ENCODE measurements at regions not wholly inside any gene's neighbourhood (a gene's known extent, or its start where the extent isn't known, plus 50 kb on each side); places are given as distances from the start of the nearest gene placed in this dataset.
"Not testable (repeated sequence)": the region's sequence is repeated elsewhere in the genome, so short reads cannot be mapped to it uniquely, and the experiment has no call there.

DNA sequence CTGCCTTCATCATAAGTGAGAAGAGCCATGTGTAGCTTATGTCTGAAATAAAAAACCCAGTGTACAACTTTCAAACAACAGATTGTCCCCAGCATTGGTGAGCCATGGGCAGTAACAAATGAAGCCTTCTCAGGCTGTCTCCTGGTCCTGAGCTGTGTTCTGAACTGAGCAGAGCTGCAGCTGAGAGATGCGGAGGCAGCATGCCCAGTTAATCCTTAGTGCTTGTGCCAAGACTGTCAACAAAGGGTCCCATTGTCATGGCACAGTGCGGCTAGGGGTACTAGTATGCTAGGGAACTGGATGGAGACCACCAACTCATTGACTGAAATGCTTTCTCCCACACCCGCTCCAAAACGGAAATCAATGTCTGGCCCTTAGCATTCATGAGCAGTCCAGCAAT, 154.3 kb downstream of the RMST start:
- DNase-seq: no peak

DNA sequence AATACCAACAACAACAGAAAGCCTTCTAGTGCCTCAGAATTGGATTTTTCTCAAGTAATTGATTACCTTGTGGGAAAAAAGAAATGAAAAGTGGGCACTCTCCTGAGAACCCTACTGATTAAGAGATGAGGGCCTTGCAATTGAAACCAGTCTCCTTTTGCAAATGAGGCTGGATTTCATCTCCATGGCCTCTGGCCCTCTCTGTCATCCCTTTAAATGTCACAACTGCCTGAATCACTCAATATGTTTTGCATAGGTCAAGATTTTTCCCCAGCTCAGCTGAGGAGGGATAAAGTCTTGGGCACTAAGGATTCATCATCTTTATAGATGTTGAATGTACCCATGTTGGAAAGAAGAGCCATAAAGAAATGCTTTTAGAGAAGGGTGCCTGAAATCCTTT, 166.4 kb downstream of the RMST start:
- no peak for DNase-seq

DNA sequence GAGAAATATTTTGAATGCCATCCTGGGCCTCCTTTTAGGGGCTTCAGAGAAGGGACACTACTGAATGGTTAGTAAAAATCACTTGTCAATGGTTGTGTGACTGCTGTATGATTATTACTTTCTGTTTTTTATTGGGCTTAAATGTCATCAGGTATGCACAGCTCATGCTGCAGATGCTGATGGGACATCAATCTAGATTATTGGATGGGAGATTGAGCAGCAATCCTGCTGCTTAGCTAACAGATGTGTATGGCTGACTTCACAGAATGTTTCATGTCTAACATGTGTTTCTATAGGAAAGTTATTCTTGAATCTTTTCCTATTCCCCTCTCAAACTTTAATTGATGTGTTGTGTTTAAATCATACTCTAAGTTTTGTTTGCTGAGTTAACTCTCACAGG, 166.8 kb downstream of the RMST start:
- DNase-seq: no peak

DNA sequence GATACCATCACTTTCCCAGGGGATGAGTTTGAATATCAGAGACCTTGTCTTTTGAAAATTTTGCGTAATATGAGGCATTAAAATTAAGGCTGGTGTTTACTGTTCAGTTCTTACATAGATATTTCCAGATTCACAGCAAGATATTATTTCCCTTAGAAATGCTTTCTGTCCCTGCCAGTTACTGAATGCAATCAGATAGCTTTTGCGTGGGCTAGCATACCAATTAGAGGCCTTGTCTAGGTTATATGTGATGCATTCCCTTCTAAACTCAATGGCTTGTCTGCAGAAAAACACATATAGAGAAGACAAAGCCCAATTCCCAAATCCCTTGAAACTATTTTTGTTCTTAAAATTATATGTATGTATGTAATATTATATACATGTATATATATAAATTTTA, 167.8 kb downstream of the RMST start:
- no peak for DNase-seq

DNA sequence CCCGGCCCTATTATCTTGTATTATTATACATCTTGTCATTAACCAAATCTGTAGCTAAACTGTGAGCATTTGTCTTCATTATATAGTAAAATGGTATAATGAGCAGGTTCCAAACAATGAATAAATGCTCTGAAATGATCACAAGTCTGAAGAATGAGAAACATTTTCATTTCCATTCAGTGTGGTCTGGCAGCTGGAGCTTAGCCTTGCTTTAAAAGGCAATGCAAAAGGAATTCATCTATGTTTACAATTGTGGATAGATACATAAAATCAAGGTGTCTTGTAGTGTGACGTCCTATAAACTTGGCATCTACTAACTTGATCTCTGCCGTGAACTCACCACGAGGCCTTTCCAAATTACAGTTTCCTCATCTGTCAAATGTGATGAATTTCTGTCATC, 168.3 kb downstream of the RMST start:
- DNase-seq: no peak

DNA sequence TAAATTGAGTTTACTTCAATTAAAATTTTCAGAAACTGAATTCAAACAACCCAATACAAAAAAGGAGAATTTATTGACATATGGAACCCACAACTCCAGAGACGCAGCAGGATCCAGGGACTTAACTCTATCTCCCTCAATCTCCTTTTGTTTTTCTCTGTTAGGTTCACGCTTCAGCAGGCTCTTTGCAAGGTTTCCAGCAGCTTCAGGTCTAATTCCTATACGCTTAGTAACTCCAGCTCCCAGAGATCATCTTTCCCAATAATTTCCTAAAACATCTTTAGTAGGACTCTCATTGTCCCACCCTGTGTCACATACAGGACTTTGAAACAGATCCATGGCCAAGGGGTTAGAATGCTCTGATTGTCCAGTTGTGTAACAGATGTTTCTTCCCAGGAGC, 175.2 kb downstream of the RMST start:
- no peak for DNase-seq

DNA sequence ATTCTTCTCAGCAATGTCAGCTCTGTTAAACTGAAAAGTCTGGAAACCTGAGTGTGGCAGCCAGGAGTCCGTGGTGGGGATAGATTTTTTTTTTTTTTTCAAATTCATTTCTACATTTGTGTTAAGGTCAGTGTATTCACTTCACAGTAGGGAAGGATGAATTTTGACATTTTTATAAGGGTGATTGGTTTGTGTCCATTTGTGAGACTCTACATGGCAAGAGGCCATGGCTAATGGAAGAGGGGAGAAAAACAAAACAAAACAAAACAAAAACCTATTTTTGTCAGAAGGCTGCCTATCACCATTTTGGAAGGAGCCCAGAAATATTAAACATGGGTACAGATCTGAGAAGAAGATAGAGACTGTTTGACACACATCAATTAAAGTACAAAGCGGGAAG, 176.1 kb downstream of the RMST start:
- DNase-seq: no peak

DNA sequence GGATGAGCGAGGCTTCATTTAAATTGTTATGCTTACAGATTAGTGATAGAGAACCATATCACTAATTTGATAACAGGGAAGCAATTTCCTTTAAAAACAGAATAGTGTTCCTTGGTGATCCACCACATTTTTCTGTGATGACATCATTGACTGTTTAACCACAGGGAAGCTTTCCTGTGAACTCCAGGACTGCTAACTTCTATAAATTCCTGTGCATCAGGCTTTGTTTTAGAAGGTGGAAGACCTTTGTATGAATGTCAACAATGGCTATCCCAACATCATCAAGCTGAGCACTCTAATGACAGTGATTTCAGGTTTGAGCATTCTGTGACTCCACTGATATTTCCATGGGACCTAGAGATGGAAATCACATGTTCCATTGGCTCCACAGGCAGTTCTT, 177.1 kb downstream of the RMST start:
- no peak for DNase-seq

DNA sequence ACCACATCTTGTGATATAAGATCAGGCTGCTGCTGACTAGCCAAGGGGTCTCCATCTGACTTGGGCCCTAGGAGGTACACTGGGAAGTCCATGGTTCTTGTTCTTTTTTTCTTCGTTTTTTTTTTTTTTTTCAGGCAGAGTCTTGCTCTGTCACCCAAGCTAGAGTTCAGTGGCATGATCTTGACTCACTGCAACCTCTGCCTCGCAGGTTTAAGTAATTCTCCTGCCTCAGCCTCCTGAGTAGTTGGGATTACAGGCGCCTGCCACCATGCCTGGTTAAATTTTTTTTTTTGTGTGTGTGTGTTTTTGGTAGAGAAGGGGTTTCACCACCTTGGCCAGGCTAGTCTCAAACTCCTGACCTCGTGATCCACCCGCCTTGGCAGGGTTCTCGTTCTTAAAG, 178.2 kb downstream of the RMST start:
- DNase-seq: no peak

DNA sequence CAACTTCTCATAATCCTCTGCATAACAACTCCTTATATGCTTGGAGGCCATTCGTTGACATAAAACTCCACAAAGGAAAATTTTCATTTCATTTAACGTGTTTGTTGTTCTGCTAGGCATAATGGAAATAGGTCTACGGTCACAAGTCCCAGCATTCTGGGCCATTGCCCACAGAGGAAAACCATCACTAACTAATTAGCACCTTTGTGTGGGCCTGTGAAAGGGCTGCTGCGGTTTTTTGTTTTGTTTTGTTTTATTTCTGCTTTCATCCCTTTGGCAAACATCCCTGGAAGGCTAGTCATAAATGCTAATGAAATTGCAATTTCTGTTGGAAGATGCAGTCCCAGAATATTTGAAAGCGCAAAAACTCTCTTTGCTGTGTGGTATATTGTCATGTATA, 180.3 kb downstream of the RMST start:
- no peak for DNase-seq

DNA sequence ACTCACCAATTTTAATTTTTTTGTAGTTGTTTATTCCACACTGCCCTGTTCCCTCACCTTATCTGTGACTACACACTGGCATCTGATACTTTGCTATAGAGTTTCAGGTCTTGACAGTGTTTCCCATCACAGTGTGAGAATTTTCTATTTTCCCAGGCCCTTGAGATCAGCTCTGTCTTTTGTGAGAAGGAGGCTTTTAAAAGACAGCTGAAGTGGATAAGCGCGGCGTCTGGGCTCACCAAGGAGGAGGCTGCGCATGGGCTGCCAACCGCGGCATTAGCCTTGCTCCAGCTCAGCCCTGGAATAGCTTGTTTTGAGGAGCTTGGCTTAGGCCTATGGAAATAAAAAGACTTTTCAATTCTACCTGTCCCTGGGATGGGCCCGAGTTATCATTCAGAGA, 181.3 kb downstream of the RMST start:
- DNase-seq: no peak

DNA sequence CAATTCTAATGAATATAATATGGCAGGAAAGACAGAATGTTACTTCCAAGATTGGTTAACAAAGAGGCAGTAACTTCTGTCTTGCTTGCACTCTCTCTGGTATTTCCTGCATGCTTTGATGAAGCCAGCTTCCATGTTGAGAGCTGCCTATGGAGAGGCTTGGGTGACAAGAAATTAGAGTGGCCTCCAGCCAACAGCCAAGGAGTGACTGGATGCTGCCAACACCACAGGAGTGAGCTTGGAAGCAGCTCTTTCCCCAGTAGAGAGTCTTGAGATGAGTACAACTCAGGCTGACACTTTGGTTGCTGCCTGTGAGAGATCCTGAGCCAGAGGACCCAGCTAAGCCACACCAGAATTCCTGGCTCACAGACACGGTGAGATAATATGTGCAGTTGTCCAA, 183.1 kb downstream of the RMST start:
- DNase-seq: no peak

DNA sequence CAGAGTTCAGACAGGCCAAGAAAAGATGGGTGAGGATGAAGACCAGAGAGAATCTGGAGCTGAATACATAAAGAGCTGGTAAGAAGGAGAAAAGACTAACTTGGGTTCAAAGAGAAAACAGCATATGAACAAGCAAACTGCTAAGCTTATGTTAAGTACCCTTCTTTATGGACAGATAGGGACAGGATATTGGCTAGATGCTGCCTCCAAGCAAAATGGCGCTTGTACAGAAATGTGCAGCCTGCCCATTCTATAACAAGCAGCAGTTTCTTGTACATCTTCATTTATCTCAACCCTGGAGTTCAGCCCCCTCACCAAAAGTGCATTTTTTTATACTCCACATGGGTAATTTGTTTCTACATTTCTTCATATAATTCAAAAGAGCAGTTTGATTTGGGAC, 184.5 kb downstream of the RMST start:
- DNase-seq: no peak

DNA sequence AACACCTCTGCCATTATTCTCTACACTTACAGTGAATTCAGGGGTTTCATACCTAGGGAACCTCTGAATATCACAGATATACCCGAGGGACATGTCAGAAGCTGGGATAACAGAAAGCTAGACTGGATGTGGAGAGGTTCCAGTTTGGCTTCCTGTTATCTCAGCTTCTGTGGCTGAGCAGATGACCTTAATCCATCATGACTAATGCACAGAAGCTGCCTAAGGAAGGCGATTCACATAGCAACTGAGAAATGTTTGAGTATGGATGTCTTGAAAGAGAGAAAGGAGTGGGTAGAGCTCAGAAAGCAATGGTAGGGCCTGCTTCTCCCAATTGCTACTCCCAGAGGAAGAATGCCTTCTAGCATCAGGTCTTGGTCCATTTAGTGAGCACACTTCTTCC, 187.6 kb downstream of the RMST start:
- DNase-seq: peak; percentile 5

DNA sequence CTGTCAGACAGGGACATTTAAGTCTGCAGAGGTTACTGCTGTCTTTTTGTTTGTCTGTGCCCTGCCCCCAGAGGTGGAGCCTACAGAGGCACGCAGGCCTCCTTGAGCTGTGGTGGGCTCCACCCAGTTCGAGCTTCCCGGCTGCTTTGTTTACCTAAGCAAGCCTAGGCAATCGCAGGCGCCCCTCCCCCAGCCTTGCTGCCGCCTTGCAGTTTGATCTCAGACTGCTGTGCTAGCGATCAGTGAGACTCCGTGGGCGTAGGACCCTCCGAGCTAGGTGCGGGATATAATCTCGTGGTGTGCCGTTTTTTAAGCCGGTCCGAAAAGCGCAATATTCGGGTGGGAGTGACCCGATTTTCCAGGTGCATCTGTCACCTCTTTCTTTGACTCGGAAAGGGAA, 193.9 kb downstream of the RMST start:
- not testable (repeated sequence) for DNase-seq

DNA sequence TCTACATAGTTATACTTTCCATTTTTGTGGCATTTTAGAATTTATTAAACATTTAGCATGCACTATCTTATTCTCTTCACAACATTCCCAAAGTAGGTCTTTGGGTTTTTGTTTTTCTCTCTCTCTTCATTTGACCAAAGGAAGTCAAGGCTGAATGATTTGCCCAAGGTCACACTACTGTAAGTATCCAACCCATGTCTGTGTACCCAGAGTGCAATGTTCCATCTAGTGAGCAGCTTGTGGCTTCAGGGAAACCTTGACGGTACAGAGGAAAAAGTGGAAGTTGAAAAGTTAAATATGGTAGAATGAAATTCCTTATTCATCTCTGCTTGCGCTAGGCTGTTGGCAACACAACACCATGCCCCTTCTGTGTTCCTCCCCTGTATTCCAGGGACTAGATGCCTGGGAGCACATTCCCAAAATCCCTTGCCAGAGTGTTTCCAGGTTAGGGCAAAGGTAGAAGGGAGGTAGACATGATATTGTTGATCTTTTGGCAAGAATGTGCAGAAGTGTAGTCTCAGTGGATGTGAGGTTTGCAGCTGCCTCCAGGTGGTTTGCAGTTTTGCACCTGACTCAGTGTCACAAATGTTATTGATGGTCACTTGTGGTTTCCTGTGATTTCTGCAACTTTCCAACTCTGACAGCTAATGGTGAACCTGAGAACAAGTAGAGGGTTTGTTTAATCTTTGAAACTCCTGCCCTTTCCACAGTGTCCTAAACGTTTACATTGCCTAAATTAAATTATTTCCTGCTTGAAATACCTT, 196.7 kb downstream of the RMST start:
- DNase-seq: no peak

DNA sequence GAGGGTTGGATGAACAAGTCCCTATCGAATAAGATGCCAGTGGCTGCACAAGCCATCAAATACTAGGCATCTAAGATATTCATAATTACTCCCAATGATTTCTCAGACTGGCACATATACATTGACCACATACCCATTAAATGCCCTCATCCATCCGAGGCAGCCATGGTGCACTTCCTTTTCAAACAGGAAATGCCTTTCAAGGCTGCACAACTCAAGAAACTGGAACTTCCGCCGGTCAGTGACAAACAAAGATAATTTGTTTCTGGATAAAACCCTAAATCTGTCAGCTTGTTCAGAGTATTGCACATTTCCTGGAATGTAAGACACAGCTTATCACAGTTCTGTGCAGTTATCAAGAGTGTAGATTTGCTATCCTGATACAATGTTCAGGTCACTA, 203.7 kb downstream of the RMST start:
- DNase-seq: no peak

DNA sequence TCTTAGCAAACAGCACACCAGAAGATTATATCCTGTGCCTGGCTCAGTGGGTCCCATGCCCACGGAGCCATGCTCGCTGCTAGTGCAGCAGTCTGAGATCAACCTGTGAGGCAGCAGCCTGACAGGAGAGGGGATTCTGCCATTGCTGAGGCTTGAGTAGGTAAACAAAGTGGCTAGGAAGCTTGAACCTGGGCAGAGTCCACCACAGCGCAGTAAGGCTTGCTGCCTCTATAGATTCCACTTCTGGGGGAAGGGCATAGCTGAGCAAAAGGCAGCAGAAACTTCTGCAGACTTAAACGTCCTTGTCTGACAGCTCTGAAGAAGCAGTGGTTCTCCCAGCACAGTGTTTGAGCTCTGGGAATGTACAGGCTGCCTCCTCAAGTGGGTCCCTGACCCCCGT, 210.3 kb downstream of the RMST start:
- DNase-seq: no peak

DNA sequence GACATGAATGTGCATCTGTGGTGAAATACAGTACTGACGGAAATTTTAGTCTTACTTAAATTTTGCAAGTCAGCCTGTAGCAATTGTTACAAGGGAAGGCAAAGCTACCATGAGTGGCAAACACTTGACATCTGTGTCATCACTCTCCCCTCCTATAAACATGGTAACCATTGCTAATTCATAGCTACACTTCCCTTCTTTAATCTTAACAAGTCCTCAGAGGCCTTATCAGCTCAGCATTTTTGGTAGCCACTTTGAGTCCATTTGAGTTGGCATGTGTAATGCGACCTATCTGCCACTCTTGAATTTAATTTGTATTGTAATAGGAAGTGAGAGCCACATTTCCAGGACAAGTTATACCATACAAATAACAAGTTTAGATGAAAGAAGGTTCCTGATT, 218.1 kb downstream of the RMST start:
- DNase-seq: no peak

DNA sequence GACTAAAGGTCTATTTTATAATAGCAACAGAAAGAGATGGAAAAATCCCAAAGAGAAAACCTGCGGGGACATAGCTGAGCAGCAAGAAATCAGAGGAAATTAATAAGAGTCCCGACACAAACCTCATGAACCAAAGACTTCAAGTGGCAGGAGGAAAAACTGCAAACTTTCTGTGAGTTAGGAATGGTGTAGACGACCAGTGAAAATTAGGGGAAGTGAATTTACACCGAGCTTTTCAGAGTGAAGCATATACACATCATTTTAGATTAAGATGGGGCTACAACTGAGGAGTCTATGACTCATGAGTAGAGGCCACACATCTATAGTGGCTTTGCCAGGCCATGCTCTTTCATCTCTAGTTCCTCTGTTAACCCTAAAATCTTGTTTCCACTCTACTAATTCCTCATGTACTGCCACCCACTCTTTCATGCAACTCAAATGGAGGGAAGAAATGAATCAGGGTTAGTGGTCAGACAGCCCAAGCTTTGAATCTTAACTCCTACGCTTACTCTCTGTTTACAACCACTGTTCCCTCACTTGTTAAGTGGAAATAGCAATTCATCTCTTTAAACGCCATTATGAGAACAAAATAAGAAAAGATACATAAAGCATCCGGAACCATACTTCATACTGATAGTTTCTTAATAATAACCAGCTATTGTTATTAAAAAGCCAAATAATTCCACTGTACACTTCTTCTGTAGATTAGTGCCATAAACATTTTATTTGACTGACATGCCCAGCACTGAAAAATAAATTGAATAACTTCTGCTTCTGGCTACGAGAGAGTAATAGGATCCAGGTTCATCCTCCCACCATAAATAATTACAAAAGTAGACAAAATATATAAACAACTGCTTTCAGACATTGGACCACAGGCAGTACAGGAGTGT, 219.3 kb downstream of the RMST start:
- DNase-seq: no peak

DNA sequence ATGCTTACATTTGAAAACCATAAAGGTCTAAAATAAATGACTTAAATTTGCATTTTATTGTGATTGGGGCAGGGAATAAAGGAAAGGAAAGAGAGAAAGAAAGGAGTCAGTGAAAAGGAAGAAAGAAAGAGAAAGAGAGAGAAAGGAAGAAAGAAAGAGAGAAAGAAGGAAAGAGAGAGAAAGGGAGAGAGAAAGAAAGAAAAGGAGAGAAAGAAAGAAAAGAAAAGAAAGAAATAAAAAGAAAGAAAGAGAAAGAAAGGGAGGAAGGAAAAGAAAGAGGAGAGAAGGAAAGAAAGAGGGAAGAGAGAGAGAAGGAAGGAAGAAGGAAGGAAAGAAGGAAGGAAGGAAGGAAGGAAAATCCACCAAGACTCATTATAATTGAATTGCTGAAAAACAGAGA, 222.8 kb downstream of the RMST start:
- DNase-seq: no peak

DNA sequence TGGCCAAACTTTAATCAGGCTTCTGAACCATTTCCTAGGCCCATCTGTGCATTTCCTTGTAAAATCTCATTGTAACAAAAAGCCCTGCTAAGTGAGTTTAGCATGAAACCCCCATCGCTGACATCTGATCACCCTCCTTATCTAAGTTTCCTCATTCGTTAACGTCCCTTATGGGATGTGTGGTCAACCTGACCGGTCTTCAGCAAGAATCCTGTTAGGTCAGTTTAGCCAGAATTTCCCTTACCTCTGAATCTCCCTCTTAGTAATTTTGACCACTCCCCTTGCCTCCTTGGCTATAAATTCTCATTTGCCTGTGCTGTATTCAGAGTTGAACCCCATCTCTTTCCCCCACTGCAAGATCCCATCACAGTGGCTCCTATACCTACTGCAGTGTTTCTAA, 239.3 kb downstream of the RMST start:
- DNase-seq: no peak

DNA sequence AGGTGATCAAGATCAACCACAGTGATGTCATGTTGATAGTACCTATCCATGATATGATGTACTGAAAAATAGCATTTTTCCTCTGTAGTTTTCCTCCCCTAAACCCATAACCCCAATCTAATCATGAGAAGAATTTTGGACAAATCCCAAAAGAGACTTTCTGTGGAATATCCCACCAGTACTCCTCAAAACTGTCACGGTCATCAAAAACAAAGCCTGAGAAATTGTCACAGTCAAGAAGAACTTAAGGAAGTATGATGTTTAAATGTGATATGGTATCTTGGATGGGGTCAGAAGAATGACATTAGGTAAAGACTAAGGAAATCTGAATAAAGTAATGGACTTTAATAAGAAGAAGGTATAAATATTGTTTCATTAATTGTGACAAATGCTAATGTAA, 248.8 kb downstream of the RMST start:
- DNase-seq: no peak

DNA sequence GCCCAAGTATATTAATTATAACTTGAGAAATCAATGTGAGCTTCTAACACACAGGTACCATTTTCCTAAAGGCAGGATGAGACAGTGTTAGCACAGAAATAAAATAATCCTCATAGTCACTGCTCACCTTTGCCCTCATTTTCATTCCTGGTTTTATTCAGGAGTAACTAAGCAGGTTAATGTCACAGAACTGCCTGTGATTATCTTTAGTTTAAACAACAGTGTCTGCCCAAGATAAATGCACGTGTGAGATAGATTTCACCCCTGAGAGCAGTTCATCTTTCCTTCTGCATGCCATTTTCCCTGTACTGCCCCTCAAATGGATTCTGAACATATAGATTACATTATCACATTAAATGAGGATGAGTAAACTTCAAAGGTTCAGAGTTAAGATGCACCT, 250.7 kb downstream of the RMST start:
- no peak for DNase-seq
